ENCODE measurements at regions not wholly inside any gene's neighbourhood (a gene's known extent, or its start where the extent isn't known, plus 50 kb on each side); places are given as distances from the start of the nearest gene placed in this dataset.
A peak's percentile ranks its signal among the peaks of the same experiment; 100 is the strongest.

DNA sequence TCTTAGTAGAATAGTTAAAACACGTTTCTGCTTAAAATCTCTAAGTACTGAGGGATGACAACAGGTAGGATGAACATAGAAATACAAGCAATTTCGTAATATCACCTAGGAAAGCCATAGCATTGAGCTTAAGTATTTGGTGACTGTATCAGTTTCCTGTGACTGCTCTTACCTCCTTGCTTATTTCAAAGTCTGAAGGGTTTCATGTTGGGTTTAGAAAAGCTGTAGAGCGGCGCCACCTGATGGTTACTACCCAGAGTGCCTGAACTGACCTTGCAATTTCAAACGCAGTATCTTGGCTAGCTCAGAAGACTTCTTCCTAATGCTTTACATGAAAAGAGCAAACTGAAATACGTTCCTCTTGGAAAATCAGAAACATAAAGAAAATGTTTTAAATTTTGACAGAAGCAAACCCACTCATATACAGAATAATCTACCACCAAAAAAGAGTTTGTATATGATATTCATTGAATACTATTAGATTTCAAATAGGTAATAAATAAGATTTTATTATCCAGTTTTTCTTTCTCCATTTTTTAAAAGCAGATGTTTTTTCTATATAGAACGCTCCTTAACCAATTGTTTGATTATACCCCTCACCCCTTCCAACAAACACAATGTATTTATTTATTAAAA lies 82.3 kb upstream of the RIPOR2 start:
- WGBS = 30% methylated on average over 7 of the region's 7 CpGs
- H3K4me3 ChIP-seq (ENCODE audit: low read depth in 1 of 3, low read length in 3 of 3) = no peak overlapping the region
- TF ChIP-seq, protein P1, sequence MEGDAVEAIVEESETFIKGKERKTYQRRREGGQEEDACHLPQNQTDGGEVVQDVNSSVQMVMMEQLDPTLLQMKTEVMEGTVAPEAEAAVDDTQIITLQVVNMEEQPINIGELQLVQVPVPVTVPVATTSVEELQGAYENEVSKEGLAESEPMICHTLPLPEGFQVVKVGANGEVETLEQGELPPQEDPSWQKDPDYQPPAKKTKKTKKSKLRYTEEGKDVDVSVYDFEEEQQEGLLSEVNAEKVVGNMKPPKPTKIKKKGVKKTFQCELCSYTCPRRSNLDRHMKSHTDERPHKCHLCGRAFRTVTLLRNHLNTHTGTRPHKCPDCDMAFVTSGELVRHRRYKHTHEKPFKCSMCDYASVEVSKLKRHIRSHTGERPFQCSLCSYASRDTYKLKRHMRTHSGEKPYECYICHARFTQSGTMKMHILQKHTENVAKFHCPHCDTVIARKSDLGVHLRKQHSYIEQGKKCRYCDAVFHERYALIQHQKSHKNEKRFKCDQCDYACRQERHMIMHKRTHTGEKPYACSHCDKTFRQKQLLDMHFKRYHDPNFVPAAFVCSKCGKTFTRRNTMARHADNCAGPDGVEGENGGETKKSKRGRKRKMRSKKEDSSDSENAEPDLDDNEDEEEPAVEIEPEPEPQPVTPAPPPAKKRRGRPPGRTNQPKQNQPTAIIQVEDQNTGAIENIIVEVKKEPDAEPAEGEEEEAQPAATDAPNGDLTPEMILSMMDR (IDR thresholded peaks at IDR 0.05; ENCODE audit: low read depth, low read length, missing input control) = peak; percentile 61
- TF ChIP-seq TAF1 (conservative IDR thresholded peaks at IDR 0.05) (no peak), HNF4A (conservative IDR thresholded peaks at IDR 0.05) (no peak), RXRA (IDR thresholded peaks at IDR 0.05) (no peak), RAD21 (IDR thresholded peaks at IDR 0.05) (peak; percentile 83 to 92)
- H3K27ac ChIP-seq (ENCODE audit: low read depth in 1 of 2, low read length in 2 of 2) = no peak overlapping the region
- no peaks in the 10 kb centered on the region for H3K9me3 ChIP-seq (ENCODE audit: control insufficient read depth in 4 of 4, low read length in 3 of 4)
- no peak for DNase-seq (ENCODE audit: low spot score)
- H3K9ac ChIP-seq (ENCODE audit: low read depth in 1 of 2, low read length in 2 of 2) = no peak overlapping the region
- H3K36me3 ChIP-seq (ENCODE audit: control insufficient read depth in 4 of 4, insufficient read depth in 3 of 4, low read depth in 1 of 4, low read length in 3 of 4) = no peaks in the 10 kb centered on the region
- peaks cover 0 to 2% (median 0%) of the 10 kb centered on the region in 4 donors for H3K4me1 ChIP-seq (ENCODE audit: control insufficient read depth in 4 of 4, insufficient read depth in 4 of 4, low read length in 3 of 4)
- H3K27me3 ChIP-seq (ENCODE audit: control insufficient read depth in 4 of 4, insufficient read depth in 4 of 4, low read length in 3 of 4) = no peaks in the 10 kb centered on the region

DNA sequence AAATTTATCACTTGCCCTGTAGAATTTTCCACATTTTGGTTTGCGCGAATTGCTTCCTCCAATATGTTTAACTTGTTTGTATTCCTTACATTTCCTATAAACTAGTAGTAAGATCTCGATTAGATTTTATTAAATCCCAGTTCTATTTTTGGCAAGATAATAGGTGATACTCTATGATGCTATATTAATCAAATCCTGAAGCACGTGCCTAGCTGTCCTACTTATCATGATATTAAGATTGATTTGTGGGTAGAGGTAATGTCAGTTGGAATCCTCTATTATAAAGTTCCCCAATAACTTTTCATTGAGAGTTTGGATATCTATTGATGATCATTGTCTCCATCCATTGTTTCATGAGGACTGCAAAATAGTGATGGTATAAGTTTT lies 82.8 kb upstream of the RIPOR2 start:
- TF ChIP-seq HNF4G (IDR thresholded peaks at IDR 0.05) (no peak), YY1 (IDR thresholded peaks at IDR 0.05) (no peak), TAF1 (conservative IDR thresholded peaks at IDR 0.05) (no peak), RXRA (IDR thresholded peaks at IDR 0.05) (no peak), JUND (IDR thresholded peaks at IDR 0.05) (no peak), EGR1 (IDR thresholded peaks at IDR 0.05; ENCODE audit: low read depth in 2 of 2) (no peak), FOXA1 (IDR thresholded peaks at IDR 0.05) (no peak), FOXA2 (IDR thresholded peaks at IDR 0.05) (no peak), RAD21 (IDR thresholded peaks at IDR 0.05) (no peak), NR2F2 (IDR thresholded peaks at IDR 0.05) (no peak), HNF4A (conservative IDR thresholded peaks at IDR 0.05) (no peak), SP1 (IDR thresholded peaks at IDR 0.05) (no peak), GABPA (IDR thresholded peaks at IDR 0.05 in 1 of 2, conservative IDR thresholded peaks at IDR 0.05 in 1 of 2) (no peak)
- TF ChIP-seq, protein P2, sequence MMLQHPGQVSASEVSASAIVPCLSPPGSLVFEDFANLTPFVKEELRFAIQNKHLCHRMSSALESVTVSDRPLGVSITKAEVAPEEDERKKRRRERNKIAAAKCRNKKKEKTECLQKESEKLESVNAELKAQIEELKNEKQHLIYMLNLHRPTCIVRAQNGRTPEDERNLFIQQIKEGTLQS (IDR thresholded peaks at IDR 0.05) = no peak
- TF ChIP-seq, protein P3, sequence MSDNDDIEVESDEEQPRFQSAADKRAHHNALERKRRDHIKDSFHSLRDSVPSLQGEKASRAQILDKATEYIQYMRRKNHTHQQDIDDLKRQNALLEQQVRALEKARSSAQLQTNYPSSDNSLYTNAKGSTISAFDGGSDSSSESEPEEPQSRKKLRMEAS (IDR thresholded peaks at IDR 0.05) = no peak
- TF ChIP-seq, protein P4, sequence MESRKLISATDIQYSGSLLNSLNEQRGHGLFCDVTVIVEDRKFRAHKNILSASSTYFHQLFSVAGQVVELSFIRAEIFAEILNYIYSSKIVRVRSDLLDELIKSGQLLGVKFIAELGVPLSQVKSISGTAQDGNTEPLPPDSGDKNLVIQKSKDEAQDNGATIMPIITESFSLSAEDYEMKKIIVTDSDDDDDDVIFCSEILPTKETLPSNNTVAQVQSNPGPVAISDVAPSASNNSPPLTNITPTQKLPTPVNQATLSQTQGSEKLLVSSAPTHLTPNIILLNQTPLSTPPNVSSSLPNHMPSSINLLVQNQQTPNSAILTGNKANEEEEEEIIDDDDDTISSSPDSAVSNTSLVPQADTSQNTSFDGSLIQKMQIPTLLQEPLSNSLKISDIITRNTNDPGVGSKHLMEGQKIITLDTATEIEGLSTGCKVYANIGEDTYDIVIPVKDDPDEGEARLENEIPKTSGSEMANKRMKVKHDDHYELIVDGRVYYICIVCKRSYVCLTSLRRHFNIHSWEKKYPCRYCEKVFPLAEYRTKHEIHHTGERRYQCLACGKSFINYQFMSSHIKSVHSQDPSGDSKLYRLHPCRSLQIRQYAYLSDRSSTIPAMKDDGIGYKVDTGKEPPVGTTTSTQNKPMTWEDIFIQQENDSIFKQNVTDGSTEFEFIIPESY (IDR thresholded peaks at IDR 0.05) = no peak
- TF ChIP-seq, protein P5, sequence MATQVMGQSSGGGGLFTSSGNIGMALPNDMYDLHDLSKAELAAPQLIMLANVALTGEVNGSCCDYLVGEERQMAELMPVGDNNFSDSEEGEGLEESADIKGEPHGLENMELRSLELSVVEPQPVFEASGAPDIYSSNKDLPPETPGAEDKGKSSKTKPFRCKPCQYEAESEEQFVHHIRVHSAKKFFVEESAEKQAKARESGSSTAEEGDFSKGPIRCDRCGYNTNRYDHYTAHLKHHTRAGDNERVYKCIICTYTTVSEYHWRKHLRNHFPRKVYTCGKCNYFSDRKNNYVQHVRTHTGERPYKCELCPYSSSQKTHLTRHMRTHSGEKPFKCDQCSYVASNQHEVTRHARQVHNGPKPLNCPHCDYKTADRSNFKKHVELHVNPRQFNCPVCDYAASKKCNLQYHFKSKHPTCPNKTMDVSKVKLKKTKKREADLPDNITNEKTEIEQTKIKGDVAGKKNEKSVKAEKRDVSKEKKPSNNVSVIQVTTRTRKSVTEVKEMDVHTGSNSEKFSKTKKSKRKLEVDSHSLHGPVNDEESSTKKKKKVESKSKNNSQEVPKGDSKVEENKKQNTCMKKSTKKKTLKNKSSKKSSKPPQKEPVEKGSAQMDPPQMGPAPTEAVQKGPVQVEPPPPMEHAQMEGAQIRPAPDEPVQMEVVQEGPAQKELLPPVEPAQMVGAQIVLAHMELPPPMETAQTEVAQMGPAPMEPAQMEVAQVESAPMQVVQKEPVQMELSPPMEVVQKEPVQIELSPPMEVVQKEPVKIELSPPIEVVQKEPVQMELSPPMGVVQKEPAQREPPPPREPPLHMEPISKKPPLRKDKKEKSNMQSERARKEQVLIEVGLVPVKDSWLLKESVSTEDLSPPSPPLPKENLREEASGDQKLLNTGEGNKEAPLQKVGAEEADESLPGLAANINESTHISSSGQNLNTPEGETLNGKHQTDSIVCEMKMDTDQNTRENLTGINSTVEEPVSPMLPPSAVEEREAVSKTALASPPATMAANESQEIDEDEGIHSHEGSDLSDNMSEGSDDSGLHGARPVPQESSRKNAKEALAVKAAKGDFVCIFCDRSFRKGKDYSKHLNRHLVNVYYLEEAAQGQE (IDR thresholded peaks at IDR 0.05) = no peak
- TF ChIP-seq, protein P1 (IDR thresholded peaks at IDR 0.05; ENCODE audit: low read depth, low read length, missing input control) = no peak
- no peak overlapping the region for H3K27ac ChIP-seq (ENCODE audit: low read depth in 1 of 2, low read length in 2 of 2)
- no peaks in the 10 kb centered on the region for H3K27me3 ChIP-seq (ENCODE audit: control insufficient read depth in 4 of 4, insufficient read depth in 4 of 4, low read length in 3 of 4)
- H3K36me3 ChIP-seq (ENCODE audit: control insufficient read depth in 4 of 4, insufficient read depth in 3 of 4, low read depth in 1 of 4, low read length in 3 of 4) = no peaks in the 10 kb centered on the region
- H3K9ac ChIP-seq (ENCODE audit: low read depth in 1 of 2, low read length in 2 of 2) = no peak overlapping the region
- WGBS = 78% methylated on average over 4 of the region's 4 CpGs
- no peak overlapping the region for H3K4me3 ChIP-seq (ENCODE audit: low read depth in 1 of 3, low read length in 3 of 3)
- peaks cover 0 to 2% (median 0%) of the 10 kb centered on the region in 4 donors for H3K4me1 ChIP-seq (ENCODE audit: control insufficient read depth in 4 of 4, insufficient read depth in 4 of 4, low read length in 3 of 4)
- no peak for DNase-seq (ENCODE audit: low spot score)
- H3K9me3 ChIP-seq (ENCODE audit: control insufficient read depth in 4 of 4, low read length in 3 of 4) = no peaks in the 10 kb centered on the region

All from liver (tissue), 8 donors.